ENCODE measurements at regions not wholly inside any gene's neighbourhood (a gene's known extent, or its start where the extent isn't known, plus 50 kb on each side); places are given as distances from the start of the nearest gene placed in this dataset.

- Histone ChIP-seq H3K4me3 (ENCODE audit: low read length) (no peak overlapping the region), H3K9ac (ENCODE audit: extremely low read depth, low read length, poor library complexity, severe bottlenecking) (no peak overlapping the region), H3K27ac (ENCODE audit: low read depth, low read length) (no peak overlapping the region), H3K9me3 (ENCODE audit: control insufficient read depth, low read length) (no peaks in the 10 kb centered on the region), H3K4me1 (ENCODE audit: control insufficient read depth, insufficient read depth, low read length) (no peaks in the 10 kb centered on the region), H3K27me3 (ENCODE audit: control insufficient read depth, insufficient read depth, low read length, poor library complexity, severe bottlenecking) (peaks cover 18% of the 10 kb centered on the region), H3K36me3 (ENCODE audit: control insufficient read depth, insufficient read depth, low read length) (no peaks in the 10 kb centered on the region)
- 100% methylated on average over 1 of the region's 1 CpG for WGBS, 2 experiments (ENCODE audit: insufficient coverage in 1 of 2, insufficient read length in 1 of 2)
- H3K4me3 Mint-ChIP-seq, result no peak overlapping the region
- no peaks in the 10 kb centered on the region for H3K36me3 Mint-ChIP-seq (ENCODE audit: low read depth)
- TF ChIP-seq, protein P1, sequence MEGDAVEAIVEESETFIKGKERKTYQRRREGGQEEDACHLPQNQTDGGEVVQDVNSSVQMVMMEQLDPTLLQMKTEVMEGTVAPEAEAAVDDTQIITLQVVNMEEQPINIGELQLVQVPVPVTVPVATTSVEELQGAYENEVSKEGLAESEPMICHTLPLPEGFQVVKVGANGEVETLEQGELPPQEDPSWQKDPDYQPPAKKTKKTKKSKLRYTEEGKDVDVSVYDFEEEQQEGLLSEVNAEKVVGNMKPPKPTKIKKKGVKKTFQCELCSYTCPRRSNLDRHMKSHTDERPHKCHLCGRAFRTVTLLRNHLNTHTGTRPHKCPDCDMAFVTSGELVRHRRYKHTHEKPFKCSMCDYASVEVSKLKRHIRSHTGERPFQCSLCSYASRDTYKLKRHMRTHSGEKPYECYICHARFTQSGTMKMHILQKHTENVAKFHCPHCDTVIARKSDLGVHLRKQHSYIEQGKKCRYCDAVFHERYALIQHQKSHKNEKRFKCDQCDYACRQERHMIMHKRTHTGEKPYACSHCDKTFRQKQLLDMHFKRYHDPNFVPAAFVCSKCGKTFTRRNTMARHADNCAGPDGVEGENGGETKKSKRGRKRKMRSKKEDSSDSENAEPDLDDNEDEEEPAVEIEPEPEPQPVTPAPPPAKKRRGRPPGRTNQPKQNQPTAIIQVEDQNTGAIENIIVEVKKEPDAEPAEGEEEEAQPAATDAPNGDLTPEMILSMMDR (conservative IDR thresholded peaks at IDR 0.05), result no peak
- H3K4me1 Mint-ChIP-seq, result peaks cover 9% of the 10 kb centered on the region
- H3K27me3 Mint-ChIP-seq (ENCODE audit: insufficient read depth), result no peaks in the 10 kb centered on the region
- no peak for DNase-seq
- H3K9me3 Mint-ChIP-seq, result no peaks in the 10 kb centered on the region
- H3K27ac Mint-ChIP-seq, result no peak overlapping the region
These were observed 503.8 kb upstream of the BOD1L1 start for GRCh38 chr4:14131335-14131734.

GRCh38 chr4:14132301-14132700, 504.8 kb upstream of the BOD1L1 start:
- H3K27ac ChIP-seq (ENCODE audit: low read depth, low read length), result no peak overlapping the region
- Mint-ChIP-seq H3K27me3 (ENCODE audit: insufficient read depth) (no peaks in the 10 kb centered on the region), H3K27ac (no peak overlapping the region), H3K4me1 (peaks cover 9% of the 10 kb centered on the region), H3K4me3 (no peak overlapping the region), H3K9me3 (no peaks in the 10 kb centered on the region), H3K36me3 (ENCODE audit: low read depth) (no peaks in the 10 kb centered on the region)
- H3K4me1 ChIP-seq (ENCODE audit: control insufficient read depth, insufficient read depth, low read length), result no peaks in the 10 kb centered on the region
- H3K9ac ChIP-seq (ENCODE audit: extremely low read depth, low read length, poor library complexity, severe bottlenecking), result no peak overlapping the region
- 100% methylated on average over 1 of the region's 1 CpG; no CpG with 5 or more reads in 1 of the 2 experiments for WGBS, 2 experiments (ENCODE audit: insufficient coverage in 1 of 2, insufficient read length in 1 of 2)
- H3K27me3 ChIP-seq (ENCODE audit: control insufficient read depth, insufficient read depth, low read length, poor library complexity, severe bottlenecking), result peaks cover 8% of the 10 kb centered on the region
- no peaks in the 10 kb centered on the region for H3K9me3 ChIP-seq (ENCODE audit: control insufficient read depth, low read length)
- H3K4me3 ChIP-seq (ENCODE audit: low read length), result no peak overlapping the region
- TF ChIP-seq, protein P1 (conservative IDR thresholded peaks at IDR 0.05), result no peak
- no peaks in the 10 kb centered on the region for H3K36me3 ChIP-seq (ENCODE audit: control insufficient read depth, insufficient read depth, low read length)
- no peak for DNase-seq

DNA sequence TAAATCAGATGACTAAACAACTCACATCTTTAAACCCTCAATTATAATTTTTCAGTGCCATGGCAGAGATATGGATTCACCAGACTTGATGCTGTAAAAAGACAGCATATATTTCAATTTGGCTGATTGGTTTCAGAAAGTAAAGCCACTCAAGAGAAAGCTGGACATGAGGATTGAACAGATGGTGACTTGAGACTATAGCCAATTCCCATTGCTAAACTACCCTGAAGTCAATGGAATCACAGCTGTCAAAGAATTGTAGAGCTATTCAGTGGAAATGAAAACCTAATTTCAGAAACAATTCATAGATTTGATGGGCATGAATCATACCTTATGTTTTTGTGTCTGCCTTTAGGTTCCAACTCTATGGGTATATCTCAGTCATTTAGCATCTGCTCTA, 510.6 kb upstream of the BOD1L1 start:
- Mint-ChIP-seq H3K27me3 (ENCODE audit: insufficient read depth) (no peaks in the 10 kb centered on the region), H3K36me3 (ENCODE audit: low read depth) (no peaks in the 10 kb centered on the region), H3K4me3 (no peak overlapping the region), H3K27ac (no peak overlapping the region), H3K4me1 (no peaks in the 10 kb centered on the region), H3K9me3 (peaks cover 3% of the 10 kb centered on the region)
- no peak overlapping the region for H3K9ac ChIP-seq (ENCODE audit: extremely low read depth, low read length, poor library complexity, severe bottlenecking)
- TF ChIP-seq, protein P1 (conservative IDR thresholded peaks at IDR 0.05), result no peak
- no peak overlapping the region for H3K27ac ChIP-seq (ENCODE audit: low read depth, low read length)
- no peaks in the 10 kb centered on the region for H3K4me1 ChIP-seq (ENCODE audit: control insufficient read depth, insufficient read depth, low read length)
- no peak overlapping the region for H3K4me3 ChIP-seq (ENCODE audit: low read length)
- no peaks in the 10 kb centered on the region for H3K27me3 ChIP-seq (ENCODE audit: control insufficient read depth, insufficient read depth, low read length, poor library complexity, severe bottlenecking)
- no peak for DNase-seq
- H3K9me3 ChIP-seq (ENCODE audit: control insufficient read depth, low read length), result peaks cover 6% of the 10 kb centered on the region
- no peaks in the 10 kb centered on the region for H3K36me3 ChIP-seq (ENCODE audit: control insufficient read depth, insufficient read depth, low read length)
